ENCODE measurements at regions not wholly inside any gene's neighbourhood (a gene's known extent, or its start where the extent isn't known, plus 50 kb on each side); places are given as distances from the start of the nearest gene placed in this dataset.

- DNase-seq (no peak), ATAC-seq (no peak)
- no peaks in the 10 kb centered on the region for H3K4me1 Mint-ChIP-seq
- no peak overlapping the region for H3K4me3 Mint-ChIP-seq
- peaks cover 16% of the 10 kb centered on the region for H3K27me3 Mint-ChIP-seq
- H3K9me3 Mint-ChIP-seq: no peaks in the 10 kb centered on the region
- H3K27ac Mint-ChIP-seq: peak overlapping the region in 1 of 2 donors; percentile 16
Measured at GRCh38 chr22:35198738-35199137, 58.6 kb upstream of the HMGXB4 start.

GRCh38 chr22:35202376-35202775 is 54.9 kb upstream of the HMGXB4 start:
- no peak for ATAC-seq
- no peaks in the 10 kb centered on the region for H3K9me3 Mint-ChIP-seq
- no peak overlapping the region for H3K4me3 Mint-ChIP-seq
- H3K27ac Mint-ChIP-seq: peak overlapping the region in 1 of 2 donors; percentile 42
- no peak for DNase-seq
- H3K4me1 Mint-ChIP-seq: no peaks in the 10 kb centered on the region
- H3K27me3 Mint-ChIP-seq: peaks cover 17% of the 10 kb centered on the region

- Mint-ChIP-seq H3K9me3 (no peaks in the 10 kb centered on the region), H3K27me3 (peaks cover 18% of the 10 kb centered on the region), H3K4me3 (no peak overlapping the region), H3K4me1 (no peaks in the 10 kb centered on the region), H3K27ac (no peak overlapping the region)
- no peak for ATAC-seq
- DNase-seq: no peak
Measured at GRCh38 chr22:35203583-35203982, 53.7 kb upstream of the HMGXB4 start.

- ATAC-seq: no peak
- H3K27ac Mint-ChIP-seq: no peak overlapping the region
- no peaks in the 10 kb centered on the region for H3K4me1 Mint-ChIP-seq
Measured at GRCh38 chr22:35204807-35205775, 52.2 kb upstream of the HMGXB4 start.

GRCh38 chr22:35205961-35206360 is 51.3 kb upstream of the HMGXB4 start:
- ATAC-seq: no peak
- Mint-ChIP-seq H3K4me1 (no peaks in the 10 kb centered on the region), H3K27me3 (peaks cover 15% of the 10 kb centered on the region), H3K27ac (peak overlapping the region; percentile 10 to 67), H3K9me3 (no peaks in the 10 kb centered on the region), H3K4me3 (no peak overlapping the region)
- DNase-seq: no peak

More at GRCh38 chr22:35204807-35205775, 52.2 kb upstream of the HMGXB4 start:
- DNase-seq: no peak
- Mint-ChIP-seq H3K27me3 (peaks cover 20% of the 10 kb centered on the region), H3K9me3 (no peaks in the 10 kb centered on the region), H3K4me3 (no peak overlapping the region)

- Mint-ChIP-seq H3K27me3 (peaks cover 15% of the 10 kb centered on the region), H3K27ac (no peak overlapping the region), H3K4me1 (no peaks in the 10 kb centered on the region), H3K4me3 (no peak overlapping the region), H3K9me3 (no peaks in the 10 kb centered on the region)
- DNase-seq: no peak
- ATAC-seq: no peak
Measured at GRCh38 chr22:35206889-35207288, 50.4 kb upstream of the HMGXB4 start.
